Activated CD4-positive, CD25-positive, alpha-beta regulatory T cell treated with anti-CD3 and anti-CD28 coated beads, Interleukin-2, amount 50 U/mL, for 24 hours (primary cell): ENCODE measurements at regions not wholly inside any gene's neighbourhood (a gene's known extent, or its start where the extent isn't known, plus 50 kb on each side); places are given as distances from the start of the nearest gene placed in this dataset.
"Not testable (repeated sequence)": the region's sequence is repeated elsewhere in the genome, so short reads cannot be mapped to it uniquely, and the experiment has no call there.

ENCODE experiments used
- ATAC-seq, 2 donors: fragments of 150-1000 bp; cut with Tn5 transposase; one replicate each; pipeline ENCODE4 v1.10.0; 2021; ENCODE audit warnings: mild to moderate bottlenecking in 1 of 2, moderate library complexity in 1 of 2

DNA sequence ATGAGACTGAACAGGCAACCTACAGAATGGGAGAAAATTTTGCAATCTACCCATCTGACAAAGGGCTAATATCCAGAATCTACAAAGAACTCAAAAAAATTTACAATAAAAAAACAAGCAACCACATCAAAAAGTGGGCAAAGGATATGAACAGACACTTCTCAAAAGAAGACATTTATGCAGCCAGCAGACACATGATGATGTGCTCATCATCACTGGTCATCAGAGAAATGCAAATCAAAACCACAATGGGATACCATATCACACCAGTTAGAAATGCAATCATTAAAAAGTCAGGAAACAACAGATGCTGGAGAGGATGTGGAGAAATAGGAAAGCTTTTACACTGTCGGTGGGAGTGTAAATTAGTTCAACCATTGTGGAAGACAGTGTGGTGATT lies 51.7 kb upstream of the PAXBP1 start:
- ATAC-seq, result not testable (repeated sequence)

DNA sequence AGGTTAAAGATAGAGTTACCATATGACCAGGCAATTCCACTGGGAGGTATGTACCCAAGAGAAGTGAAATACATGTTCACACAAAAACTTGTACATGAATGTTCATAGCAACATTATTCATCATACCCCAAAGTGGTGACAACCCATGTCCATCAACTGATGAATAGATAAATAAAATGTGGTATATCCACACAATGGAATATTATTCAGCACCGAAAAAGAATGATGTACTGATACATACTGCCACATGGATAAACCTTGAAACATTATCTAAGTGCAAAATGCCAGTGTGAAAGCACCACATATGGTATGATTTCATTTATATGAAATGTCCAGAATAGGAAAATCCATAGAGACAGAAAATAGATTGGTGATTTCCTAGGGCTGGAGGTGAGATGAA lies 53.4 kb upstream of the PAXBP1 start:
- ATAC-seq, result no peak

DNA sequence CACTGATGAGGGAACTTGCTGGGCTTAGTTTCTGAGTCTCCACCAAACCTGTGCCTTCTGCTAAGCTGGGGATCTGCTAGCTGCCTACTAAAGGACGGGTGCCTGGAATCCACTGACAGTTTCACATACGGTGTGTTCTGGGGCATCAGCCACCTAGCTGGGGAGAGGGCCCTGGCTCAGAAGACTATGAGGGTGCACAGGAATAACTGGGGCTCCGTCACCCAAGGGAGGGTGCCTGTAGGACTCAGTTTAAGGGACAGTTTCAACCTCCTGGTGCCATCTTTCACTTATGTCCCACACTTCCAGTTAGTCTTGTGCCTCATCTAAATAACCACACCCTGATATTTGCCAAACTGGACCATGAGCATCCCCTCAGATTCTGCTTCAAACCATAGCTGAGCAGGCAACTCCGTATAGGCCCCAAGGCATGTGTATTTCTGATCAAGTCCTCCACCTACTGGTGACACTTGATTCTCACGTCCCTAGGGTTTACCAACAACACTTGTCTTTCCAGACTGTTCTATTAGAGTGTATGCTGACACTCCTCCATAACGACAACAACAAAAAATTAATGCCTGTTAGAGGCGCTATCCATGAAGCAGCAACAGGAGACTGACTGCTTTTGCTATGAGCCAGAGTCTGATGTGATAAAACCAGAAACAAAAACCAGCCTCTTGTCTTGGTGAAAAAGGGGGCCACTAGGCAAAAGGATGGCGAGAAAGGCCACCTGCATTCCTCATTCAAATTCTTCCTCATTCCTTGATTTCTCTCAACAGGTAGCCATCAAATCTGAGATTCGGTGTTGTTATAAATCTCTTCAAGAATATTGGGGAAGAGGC lies 55.0 kb upstream of the PAXBP1 start:
- peak; percentile 65 to 79 for ATAC-seq

DNA sequence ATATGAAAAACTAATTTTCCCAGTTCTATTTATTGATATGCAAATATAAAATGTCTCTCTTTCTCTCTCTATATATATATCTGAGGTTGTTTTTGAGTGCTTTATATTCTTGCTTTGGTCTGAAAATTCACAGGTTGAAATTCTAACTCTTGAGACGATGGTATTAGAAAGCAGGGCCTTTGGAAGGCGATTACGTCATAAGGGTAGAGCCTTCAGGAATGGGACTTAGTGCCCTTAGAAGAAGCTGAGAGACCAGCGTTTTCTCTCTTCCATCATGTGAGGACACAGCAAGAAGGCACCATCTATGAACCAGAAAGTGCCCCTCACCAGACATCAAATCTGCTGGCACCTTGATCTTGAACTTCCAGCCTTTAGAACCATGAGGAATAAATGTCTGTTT lies 57.4 kb upstream of the PAXBP1 start:
- no peak for ATAC-seq

DNA sequence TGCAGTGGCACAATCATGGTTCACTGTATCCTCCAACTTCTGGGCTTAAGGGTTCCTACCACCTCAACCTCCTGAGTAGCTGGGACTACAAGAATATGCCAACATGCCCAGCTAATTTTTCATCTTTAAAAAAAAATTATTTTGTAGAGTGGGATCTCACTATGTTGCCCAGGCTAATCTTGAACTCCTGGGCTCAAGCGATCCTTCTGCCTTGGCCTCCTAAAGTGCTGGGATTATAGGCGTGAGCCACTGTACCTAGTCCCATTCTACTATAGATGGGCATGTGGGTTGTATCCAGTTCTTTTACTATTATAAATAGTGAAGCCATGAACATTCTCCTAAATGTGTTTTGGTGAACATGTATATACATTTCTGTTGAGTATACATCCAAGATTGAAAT lies 57.9 kb upstream of the PAXBP1 start:
- no peak for ATAC-seq

DNA sequence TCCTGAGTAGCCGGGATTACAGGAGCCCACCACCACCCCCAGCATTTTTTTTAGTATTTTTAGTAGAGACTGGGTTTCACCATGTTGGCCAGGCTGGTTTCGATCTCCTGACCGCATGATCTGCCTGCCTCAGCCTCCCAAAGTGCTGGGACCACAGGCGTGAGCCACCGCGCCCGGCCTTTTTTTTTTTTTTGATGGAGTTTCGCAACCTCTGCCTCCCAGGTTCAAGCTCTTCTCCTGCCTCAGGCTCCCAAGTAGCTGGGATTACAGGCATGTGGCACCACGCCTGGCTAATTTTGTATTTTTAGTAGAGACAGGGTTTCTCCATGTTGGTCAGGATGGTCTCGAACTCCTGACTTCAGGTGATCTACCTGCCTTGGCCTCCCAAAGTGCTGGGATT lies 60.2 kb upstream of the PAXBP1 start:
- not testable (repeated sequence) for ATAC-seq

DNA sequence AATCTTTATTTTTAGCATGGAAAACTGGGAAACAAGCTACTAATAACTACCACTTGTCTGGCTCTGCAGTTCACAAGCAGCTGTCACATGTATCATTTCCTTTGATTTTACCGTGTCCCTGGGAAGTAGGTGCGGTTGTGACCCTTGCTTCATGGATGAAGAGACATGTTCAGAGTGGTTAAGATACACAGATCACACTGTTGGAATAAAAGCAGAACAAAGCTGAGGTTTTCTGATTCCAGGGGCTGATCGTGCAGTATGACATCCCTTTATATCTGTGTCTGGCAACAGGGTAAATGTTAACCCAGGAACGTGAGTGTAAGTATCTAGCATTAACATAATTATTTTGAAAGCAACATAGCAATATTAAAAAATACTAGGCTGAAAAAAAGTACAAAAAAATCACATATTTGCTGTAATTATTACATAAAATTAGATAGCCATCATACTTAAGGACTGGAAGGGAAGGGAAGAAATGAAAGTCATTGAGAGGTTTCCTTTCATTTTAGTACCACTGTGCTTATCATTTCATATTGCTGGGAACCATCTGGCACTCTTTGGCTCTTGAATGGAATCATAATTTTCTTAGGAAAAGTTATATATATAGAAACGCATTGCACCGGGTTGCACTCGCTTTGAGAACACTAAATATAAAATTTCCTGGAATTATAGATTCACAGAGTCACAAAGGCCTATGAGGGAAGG lies 62.8 kb upstream of the PAXBP1 start:
- ATAC-seq, result no peak

DNA sequence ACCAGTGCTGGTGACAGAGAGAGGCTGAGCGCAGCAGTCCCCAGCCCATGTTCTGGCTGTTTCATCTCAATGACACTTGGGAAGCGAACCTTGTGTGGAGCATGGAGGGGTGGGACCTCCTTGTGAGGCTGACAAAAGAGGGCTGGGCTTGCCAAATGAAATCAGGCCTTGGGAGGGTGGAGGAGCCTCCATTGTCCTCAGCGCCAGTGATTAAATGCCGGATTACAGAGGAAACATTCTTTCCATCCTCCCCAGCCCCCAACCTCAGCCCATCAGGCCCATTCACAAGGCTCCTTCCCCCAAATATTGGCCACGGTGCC lies 63.3 kb upstream of the PAXBP1 start:
- ATAC-seq, result no peak

DNA sequence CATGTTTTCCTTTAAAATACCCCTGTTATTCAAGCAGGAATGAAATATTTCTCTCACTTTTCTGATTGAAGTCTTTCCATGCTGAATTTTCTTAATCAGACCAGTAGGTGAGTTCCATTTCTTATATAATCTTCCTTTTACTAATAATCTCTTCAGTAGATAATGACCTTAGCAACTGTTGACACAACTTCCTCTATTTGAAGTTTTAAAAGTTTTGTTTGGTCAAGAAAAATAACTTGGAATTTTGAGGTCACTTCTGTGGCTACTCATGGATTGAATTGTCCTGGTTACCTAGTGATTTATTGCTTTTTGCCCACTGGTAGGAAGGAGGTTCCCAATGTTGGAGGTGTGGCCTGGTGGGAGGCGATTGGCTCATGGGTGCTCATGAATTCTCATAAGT lies 70.6 kb upstream of the PAXBP1 start:
- no peak for ATAC-seq

DNA sequence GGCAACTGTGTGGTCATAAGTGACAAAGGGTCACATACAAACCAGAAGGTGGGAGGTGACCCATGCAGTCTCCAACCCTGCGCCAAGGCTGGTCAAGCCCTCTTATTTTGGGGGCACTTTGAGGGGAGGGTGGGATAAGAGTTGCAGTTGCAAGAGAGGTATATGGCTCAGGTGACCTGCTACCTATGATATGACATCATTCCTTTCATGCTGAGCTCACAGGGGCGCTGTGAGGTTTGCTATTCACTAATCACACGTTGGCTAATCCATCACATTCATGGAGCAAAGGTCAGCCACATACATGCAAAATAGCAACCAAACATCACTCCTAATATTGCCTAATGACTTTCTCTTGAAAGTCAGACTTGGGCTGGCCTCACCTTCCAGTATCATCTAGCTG lies 72.0 kb upstream of the PAXBP1 start:
- ATAC-seq, result no peak

DNA sequence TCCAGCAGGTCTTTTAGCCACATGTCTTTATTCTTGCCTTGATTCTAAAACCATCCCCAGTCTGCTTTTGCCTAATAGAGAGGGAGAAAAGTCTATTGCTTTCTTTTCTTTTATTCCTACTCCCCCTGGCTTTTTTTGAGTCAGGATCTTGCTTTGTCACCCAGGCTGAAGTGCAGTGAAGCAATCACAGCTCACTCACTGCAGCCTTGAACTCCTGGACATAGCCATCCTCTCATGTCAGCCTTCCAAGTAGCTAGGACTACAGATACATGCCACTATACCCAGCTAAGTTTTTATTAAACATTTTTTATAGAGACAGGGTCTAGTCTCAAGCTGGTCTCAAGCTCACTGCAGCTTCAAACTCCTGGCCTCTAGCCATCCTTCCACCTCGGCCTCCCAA lies 72.5 kb upstream of the PAXBP1 start:
- no peak for ATAC-seq

DNA sequence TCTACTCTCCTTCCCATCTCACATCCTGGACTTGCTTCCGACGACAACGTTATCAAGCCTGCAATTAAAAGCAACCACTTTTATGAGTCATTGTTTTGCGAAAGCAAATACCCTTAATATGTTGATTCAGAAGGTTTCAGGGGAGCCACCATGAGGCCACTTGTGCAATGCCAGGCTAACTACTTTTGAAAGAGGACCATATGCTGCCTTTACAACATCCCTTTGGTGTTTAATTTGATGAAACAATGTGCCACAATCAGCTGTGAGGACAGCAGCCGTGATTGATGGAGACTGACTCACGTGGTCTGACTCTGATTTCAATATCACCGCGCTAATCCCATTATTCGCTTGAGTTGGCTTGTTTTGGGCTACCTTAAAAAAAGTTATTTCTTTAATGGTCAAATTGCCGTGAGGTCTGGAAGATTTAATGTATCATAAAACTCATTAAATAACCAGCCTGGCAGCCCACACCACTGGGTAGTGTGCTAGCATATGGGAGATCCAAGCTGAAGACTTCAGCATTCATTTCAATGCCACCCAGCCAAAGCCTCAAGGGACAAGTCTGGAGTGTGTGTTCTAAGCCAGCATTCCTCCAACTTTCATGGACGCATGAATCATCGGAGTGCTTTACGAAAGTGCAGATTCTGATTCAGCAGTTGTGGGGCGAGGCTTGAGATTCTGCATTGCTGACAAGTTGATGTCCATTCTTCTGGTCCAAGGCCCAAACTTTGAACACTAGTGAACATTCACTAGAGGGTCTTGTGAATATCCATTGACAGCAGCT lies 73.3 kb upstream of the PAXBP1 start:
- no peak for ATAC-seq

DNA sequence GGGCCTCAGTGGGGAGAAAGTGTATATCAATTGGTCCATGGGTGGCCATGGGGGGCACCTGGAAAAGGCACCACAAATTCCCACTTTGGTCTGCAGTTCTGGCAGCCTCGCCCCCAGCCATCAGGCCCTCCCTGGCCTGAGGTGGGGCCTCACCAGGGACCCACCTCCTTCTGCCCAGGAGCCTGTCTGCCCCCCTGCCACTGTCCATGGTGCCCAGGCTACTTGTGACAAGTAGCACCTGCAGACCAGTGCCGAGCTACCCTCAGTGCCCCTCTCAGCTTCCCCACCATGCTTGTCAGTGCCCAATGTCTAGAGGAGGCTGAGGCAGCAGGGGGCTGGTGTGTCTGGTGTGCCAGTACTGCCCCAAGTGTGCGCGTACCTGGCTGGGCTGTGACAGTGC lies 87.1 kb upstream of the PAXBP1 start:
- ATAC-seq, result no peak

DNA sequence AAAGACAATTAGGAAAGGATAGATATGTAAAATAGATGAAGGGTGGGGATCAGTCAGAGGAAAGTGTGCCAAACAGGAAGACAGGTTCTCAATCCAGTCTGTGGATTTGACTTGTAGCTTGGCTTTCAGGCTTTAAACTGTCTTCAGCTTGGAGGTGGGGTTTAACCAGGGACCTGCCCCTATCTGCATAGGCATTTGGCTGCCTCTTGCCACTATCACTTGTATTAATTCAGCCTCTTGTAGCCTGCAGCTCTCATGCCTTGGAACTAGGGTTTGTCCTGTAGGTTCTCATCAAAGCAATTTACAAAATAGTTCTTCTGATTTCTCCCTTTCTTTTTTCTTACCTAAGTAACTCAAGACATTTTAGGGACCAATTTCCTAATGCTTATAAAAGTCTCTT lies 88.8 kb upstream of the PAXBP1 start:
- no peak for ATAC-seq

DNA sequence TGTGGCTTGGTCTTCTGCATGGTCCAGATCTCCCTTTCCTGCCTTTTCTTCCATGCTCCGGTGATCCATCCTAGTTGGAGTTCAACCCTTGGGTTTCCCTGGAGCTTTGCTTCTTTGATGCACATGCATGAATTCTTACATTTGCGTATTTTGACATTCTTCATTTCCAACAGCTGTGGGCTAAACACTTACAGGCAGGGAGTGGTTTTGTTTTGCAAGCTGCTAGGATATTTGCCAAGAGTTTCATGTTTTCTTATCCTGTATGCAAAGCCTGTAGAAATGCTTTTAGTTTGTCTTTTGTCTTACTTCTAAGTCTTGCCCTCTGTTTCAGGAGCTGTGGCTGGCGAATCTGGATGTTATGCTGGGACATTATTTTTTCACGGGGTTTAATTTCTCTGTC lies 90.3 kb upstream of the PAXBP1 start:
- no peak for ATAC-seq

DNA sequence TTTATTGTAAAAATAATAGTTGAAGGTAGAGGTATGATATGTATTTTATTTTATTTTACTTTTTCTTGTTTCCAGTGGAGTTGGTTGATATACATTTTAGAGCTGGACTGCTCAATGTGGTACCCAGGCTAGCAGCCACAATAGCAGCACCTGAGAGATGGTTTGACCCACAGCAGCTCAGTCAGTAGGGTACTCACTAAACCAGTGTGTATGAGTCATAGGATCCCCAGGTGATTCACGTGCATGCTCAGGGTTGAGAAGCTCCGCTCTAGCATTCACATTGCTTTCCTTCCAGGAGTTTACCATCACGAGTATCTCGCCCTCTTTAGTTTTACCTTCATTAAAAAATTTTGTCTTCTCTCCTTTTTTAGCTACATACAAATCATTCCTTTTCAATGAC lies 96.0 kb upstream of the PAXBP1 start:
- ATAC-seq, result no peak

DNA sequence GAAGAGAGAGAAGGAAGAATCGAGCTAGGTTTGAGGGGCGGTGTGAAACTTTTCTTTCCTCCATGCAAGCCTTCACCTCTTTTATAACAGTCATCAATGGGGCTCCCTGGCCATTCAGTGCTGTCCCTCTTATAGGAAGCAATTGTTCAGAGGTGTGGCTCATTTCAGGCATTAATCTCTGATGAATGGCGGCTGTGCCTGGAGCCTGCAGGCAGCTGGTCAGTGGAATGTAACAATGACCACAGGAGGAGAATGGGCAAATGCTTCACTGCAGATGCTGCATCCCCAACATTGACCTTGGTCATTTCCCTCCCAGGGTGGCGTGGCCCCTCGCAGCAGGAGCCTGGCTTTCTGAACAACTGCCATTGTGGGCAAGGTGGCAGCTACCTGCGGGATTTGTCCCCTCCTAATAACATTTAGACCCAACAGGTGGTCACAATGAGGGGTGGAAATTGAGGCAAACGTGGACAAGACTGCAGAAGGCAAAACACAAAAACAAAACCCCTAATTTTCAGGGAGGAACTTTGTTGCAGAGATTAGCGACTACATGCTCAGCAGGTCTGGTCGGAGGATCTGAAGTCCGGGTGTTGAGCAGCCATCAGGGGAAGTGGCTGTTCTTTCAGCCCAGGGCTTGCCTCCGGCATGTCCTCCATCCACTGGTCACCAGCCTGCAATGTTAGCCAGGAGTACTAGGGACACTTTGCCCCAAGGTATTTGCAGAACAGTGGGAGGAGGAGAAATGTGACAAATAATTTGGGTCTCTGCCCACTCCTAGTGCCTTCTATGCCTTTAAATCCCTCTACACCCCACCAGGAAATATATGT lies 97.3 kb upstream of the PAXBP1 start:
- no peak for ATAC-seq

DNA sequence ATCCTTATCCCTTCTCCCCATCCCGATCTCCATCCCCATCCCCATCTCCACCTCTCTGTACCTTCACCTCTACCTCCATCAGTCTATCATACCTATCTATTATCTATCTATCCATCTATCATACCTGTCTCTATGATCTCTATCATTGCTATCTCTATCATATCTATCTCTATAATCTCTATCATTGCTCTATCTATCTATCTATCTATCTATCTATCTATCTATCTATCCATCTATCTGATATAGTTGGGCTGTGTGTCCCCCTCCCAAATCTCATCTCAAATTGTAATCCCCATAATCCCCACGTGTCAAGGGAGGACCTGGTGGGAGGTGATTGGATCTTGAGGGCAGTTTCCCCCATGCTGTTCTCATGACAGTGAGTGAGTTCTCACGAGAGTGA lies 97.9 kb upstream of the PAXBP1 start:
- no peak for ATAC-seq

DNA sequence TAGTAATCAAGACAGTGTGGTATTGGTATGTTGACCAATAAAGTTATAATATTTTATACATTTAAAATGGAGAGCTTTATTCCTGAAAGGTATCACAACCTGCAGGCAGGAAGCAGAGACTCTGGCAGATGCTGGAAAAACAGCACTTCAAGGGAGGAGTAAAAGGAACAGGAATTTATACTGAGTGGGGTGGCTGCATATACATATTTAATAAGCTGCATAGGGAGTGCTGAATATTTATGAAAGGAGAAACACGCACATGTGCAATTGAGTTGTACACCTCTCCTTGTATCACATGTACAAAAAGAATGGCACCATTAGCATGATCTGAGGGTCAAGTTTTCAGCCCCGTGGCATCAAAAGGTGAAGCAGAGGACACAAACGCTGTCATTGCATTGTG lies 104.9 kb upstream of the PAXBP1 start:
- ATAC-seq, result no peak

DNA sequence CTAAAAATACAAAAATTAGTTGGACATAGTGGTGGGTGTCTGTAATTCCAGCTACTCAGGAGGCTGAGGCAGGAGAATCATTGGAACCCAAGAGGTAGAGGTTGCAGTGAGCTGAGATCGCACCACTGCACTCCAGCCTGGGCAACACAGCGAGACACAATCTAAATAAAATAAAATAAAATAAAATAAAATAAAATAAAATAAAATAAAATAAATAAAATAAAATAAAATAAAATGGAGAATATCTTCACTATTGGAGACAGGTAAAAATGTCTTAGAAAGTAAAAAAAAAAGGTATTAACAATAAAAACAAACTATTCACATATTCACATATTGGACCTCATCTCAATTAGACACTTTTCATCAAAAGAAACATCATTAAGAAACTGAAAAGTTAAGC lies 106.3 kb upstream of the PAXBP1 start:
- ATAC-seq, result not testable (repeated sequence)

DNA sequence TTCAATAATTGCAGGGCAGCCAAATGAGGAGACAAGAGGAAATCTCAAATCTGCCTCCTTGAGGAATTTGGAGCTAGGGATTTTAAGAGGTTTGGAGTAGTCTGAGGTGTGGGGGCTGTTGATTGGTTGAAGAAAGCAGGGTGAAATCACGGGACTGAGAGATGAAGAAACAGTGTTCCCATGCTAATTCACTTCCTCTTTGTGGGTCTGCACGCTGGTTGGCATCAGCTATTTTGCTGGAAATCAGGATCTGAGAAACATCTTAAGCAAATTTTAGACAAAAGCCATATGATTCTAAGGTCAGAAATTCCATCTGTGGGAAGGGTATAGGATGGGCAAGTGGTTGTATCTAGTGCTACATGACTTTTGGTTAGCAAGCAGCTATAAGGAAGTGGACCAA lies 107.1 kb upstream of the PAXBP1 start:
- ATAC-seq, result no peak

DNA sequence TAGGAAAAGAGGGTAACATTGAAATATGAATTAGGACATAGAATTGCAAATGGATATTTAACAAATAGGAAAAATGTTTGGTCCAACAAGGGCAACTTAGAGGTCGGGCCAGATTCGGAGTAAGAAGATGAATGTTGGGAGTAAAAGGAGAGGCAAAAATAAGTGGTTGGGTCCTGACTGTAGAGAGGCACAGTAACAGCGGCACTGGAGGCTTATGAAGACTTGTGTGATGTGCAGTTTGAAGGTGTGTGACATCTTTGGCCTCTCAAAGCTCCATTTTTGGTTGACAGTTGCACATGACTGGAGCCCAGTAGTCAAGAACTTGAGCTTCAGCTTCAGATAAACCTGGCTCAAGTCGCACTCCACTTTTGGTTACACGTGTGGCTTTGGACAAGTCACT lies 109.9 kb upstream of the PAXBP1 start:
- ATAC-seq, result no peak

DNA sequence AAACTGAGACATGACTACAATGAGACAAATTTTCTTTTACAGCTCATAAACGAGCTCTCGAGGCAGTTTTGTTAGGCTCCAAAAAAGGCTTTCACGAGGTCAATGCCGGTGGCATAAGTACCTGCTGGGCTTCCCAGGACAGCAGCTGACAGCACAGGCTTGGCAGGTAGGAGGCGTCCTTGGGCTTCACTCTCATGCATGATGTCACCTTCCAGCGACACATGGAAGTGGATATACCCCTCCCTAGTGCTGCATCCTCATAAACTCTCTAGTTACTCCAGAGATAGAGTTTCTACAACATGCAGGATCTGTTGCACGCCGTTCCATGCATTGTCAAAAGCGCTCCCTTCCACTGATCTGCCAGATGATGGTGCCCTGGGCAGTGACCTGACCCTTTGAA lies 112.5 kb upstream of the PAXBP1 start:
- no peak for ATAC-seq
